Brain pericyte (primary cell): ENCODE measurements at regions not wholly inside any gene's neighbourhood (a gene's known extent, or its start where the extent isn't known, plus 50 kb on each side); places are given as distances from the start of the nearest gene placed in this dataset.
"Not testable (repeated sequence)": the region's sequence is repeated elsewhere in the genome, so short reads cannot be mapped to it uniquely, and the experiment has no call there.

Experiments used
- DNase-seq: peaks from one replicate; pipeline ENCODE4 v3.0.0-alpha.2; 2012; ENCODE audit warnings: low read depth, low spot score

- no peak for DNase-seq
Measured at GRCh38 chr18:45342166-45342565, 273.1 kb upstream of the SLC14A2 start.

- DNase-seq = no peak
Measured at GRCh38 chr18:45342653-45343052, 272.6 kb upstream of the SLC14A2 start.

- DNase-seq = no peak
Measured at GRCh38 chr18:45343365-45343764, 271.9 kb upstream of the SLC14A2 start.

- not testable (repeated sequence) for DNase-seq
Measured at GRCh38 chr18:45344680-45345079, 270.6 kb upstream of the SLC14A2 start.

- no peak for DNase-seq
Measured at GRCh38 chr18:45349019-45349418, 266.3 kb upstream of the SLC14A2 start.

GRCh38 chr18:45349467-45349866, 265.8 kb upstream of the SLC14A2 start:
- DNase-seq = no peak

- DNase-seq = no peak
Measured at GRCh38 chr18:45350404-45351156, 264.7 kb upstream of the SLC14A2 start.

GRCh38 chr18:45352874-45353273, 262.4 kb upstream of the SLC14A2 start:
- no peak for DNase-seq

GRCh38 chr18:45353530-45353929, 261.7 kb upstream of the SLC14A2 start:
- DNase-seq = no peak

- no peak for DNase-seq
Measured at GRCh38 chr18:45355944-45356520, 259.2 kb upstream of the SLC14A2 start.

GRCh38 chr18:45357686-45358470, 257.4 kb upstream of the SLC14A2 start:
- DNase-seq = no peak

- no peak for DNase-seq
Measured at GRCh38 chr18:45359275-45360009, 255.8 kb upstream of the SLC14A2 start.

- DNase-seq = no peak
Measured at GRCh38 chr18:45361125-45361851, 254.0 kb upstream of the SLC14A2 start.

- no peak for DNase-seq
Measured at GRCh38 chr18:45363196-45363595, 252.1 kb upstream of the SLC14A2 start.

- no peak for DNase-seq
Measured at GRCh38 chr18:45365835-45366234, 249.4 kb upstream of the SLC14A2 start.

- no peak for DNase-seq
Measured at GRCh38 chr18:45370255-45371010, 244.8 kb upstream of the SLC14A2 start.

GRCh38 chr18:45373286-45373880, 241.9 kb upstream of the SLC14A2 start:
- DNase-seq = no peak

- no peak for DNase-seq
Measured at GRCh38 chr18:45374236-45374635, 241.0 kb upstream of the SLC14A2 start.

GRCh38 chr18:45374878-45375630, 240.2 kb upstream of the SLC14A2 start:
- DNase-seq = no peak
